PC-9 (cell line): ENCODE measurements at regions not wholly inside any gene's neighbourhood (a gene's known extent, or its start where the extent isn't known, plus 50 kb on each side); places are given as distances from the start of the nearest gene placed in this dataset.

Experiments
- BruUV-seq: library from RNA; stranded (reverse); fragments of 400-500 nt; replicated peaks from 2 replicates; lab custom pipeline; 2021; lab: Mats Ljungman, UMichigan
- CTCF ChIA-PET: fragments of 300-600 bp; sonication (Branson Sonifier 250); formaldehyde crosslinking; loops from one replicate; lab custom pipeline; 2022; ENCODE audit warnings: antibody characterized with exemption; lab: Charles Lee
- POLR2A ChIA-PET: fragments of 300-600 bp; sonication (Branson Sonifier 250); formaldehyde crosslinking; loops from one replicate; lab custom pipeline; 2022; ENCODE audit warnings: antibody characterized with exemption; ENCODE audit not compliant: unreplicated experiment; lab: Charles Lee
- DNase-seq, 2 experiments: peaks; one replicate each; pipeline versions ENCODE4 v3.0.0 to v3.0.0-alpha.2; 2015 to 2022; ENCODE audit warnings: mixed read lengths in 1 of 2
- H2AFZ ChIP-seq: fragments of 200-600 bp; sonication (generic); 2 replicates; pipeline ENCODE4 v1.8.1; 2017; ENCODE audit warnings: antibody characterized with exemption
- H3F3A ChIP-seq: fragments of 200-600 bp; sonication (generic); 2 replicates; pipeline ENCODE4 v1.8.1; 2017; ENCODE audit warnings: antibody characterized with exemption, mild to moderate bottlenecking, low read depth; ENCODE audit not compliant: insufficient read depth
- H3K27ac ChIP-seq: fragments of 200-600 bp; sonication (generic); 2 replicates; pipeline ENCODE4 v1.6.1; 2016; ENCODE audit warnings: mixed run types
- H3K27me3 ChIP-seq: fragments of 200-600 bp; sonication (generic); 2 replicates; pipeline ENCODE4 v1.6.1; 2016; ENCODE audit warnings: low read depth, mixed run types; ENCODE audit not compliant: insufficient read depth
- H3K36me3 ChIP-seq: fragments of 200-600 bp; sonication (generic); 2 replicates; pipeline ENCODE4 v1.6.1; 2016; ENCODE audit warnings: low read depth, mixed run types
- H3K4me1 ChIP-seq: fragments of 200-600 bp; sonication (generic); replicated peaks from 2 replicates; pipeline ENCODE4 v1.6.1; 2016; ENCODE audit warnings: mixed run types; ENCODE audit not compliant: insufficient read depth
- H3K4me2 ChIP-seq: fragments of 200-600 bp; sonication (generic); 2 replicates; pipeline ENCODE4 v1.6.1; 2017; ENCODE audit warnings: mixed run types
- H3K4me3 ChIP-seq: fragments of 200-600 bp; sonication (generic); 2 replicates; pipeline ENCODE4 v1.6.1; 2016; ENCODE audit warnings: mixed run types
- H3K79me2 ChIP-seq: fragments of 200-600 bp; sonication (generic); 2 replicates; pipeline ENCODE4 v1.6.1; 2017; ENCODE audit warnings: low read depth, mixed run types
- H3K9me2 ChIP-seq: fragments of 200-600 bp; sonication (generic); 2 replicates; pipeline ENCODE4 v1.8.1; 2017; ENCODE audit warnings: mild to moderate bottlenecking; ENCODE audit not compliant: insufficient read depth
- H3K9me3 ChIP-seq: fragments of 200-600 bp; sonication (generic); 2 replicates; pipeline ENCODE4 v1.8.1; 2016; ENCODE audit warnings: low read depth; ENCODE audit not compliant: insufficient read depth
- H4K20me1 ChIP-seq: fragments of 200-600 bp; sonication (generic); 2 replicates; pipeline ENCODE4 v1.8.1; 2017; ENCODE audit not compliant: insufficient read depth
- CTCF ChIP-seq: fragments of 200-600 bp; sonication (generic); conservative IDR thresholded peaks from 2 replicates; pipeline ENCODE4 v1.6.1; 2017; ENCODE audit warnings: mixed run types, antibody characterized with exemption, mild to moderate bottlenecking, moderate library complexity
- EZH2 ChIP-seq: fragments of 200-600 bp; sonication (generic); IDR thresholded peaks from 2 replicates; pipeline ENCODE4 v1.8.0; 2017; ENCODE audit warnings: antibody characterized with exemption, low read depth
- intact Hi-C: fragments of 100-400 bp; cut with micrococcal nuclease; formaldehyde crosslinking; loops from one replicate; pipeline ENCODE4 v1.10.0; 2022; ENCODE audit not compliant: unreplicated experiment

- H3K36me3 ChIP-seq, result no peaks in the 10 kb centered on the region
- TF ChIP-seq CTCF (no peak), EZH2 (no peak)
- H3K9me2 ChIP-seq, result no peaks in the 10 kb centered on the region
- no peak overlapping the region for H3K4me2 ChIP-seq
- H3K27ac ChIP-seq, result no peak overlapping the region
- H3K9me3 ChIP-seq, result no peaks in the 10 kb centered on the region
- H3F3A ChIP-seq, result no peaks in the 10 kb centered on the region
- H4K20me1 ChIP-seq, result no peaks in the 10 kb centered on the region
- H3K27me3 ChIP-seq, result no peaks in the 10 kb centered on the region
- no peak overlapping the region for H3K4me3 ChIP-seq
- no peak for DNase-seq
- H3K4me1 ChIP-seq, result no peaks in the 10 kb centered on the region
- ChIA-PET CTCF (no interaction called here), POLR2A (no interaction called here)
- no peak overlapping the region for H2AFZ ChIP-seq
- intact Hi-C loops, result no loop called here
- H3K79me2 ChIP-seq, result no peaks in the 10 kb centered on the region
- no TSS peak for BruUV-seq
Observed at GRCh38 chrX:33735182-33735581, 396.9 kb downstream of the FAM47A start.

GRCh38 chrX:33726281-33727160 lies 405.6 kb downstream of the FAM47A start:
- no peaks in the 10 kb centered on the region for H3K9me2 ChIP-seq
- no peaks in the 10 kb centered on the region for H3K36me3 ChIP-seq
- peak overlapping the region; percentile 85 for H3K4me2 ChIP-seq
- no peaks in the 10 kb centered on the region for H3K27me3 ChIP-seq
- CTCF ChIA-PET, result no interaction called here
- DNase-seq, result peak in 1 of 2 experiments; percentile 4
- BruUV-seq, result no TSS peak
- TF ChIP-seq CTCF, result no peak
- no peak for TF ChIP-seq EZH2
- POLR2A ChIA-PET, result no interaction called here
- no peaks in the 10 kb centered on the region for H3K4me1 ChIP-seq
- no peaks in the 10 kb centered on the region for H3F3A ChIP-seq
- intact Hi-C loops, result no loop called here
- H3K27ac ChIP-seq, result no peak overlapping the region
- no peaks in the 10 kb centered on the region for H4K20me1 ChIP-seq
- H3K79me2 ChIP-seq, result no peaks in the 10 kb centered on the region
- H2AFZ ChIP-seq, result peak overlapping the region; percentile 83; the same call in 1 of the 2 replicates
- peak overlapping the region; percentile 62; the same call in 1 of the 2 replicates for H3K4me3 ChIP-seq
- H3K9me3 ChIP-seq, result no peaks in the 10 kb centered on the region

GRCh38 chrX:33725535-33726210 lies 406.4 kb downstream of the FAM47A start:
- H3K27ac ChIP-seq, result no peak overlapping the region
- H3K9me2 ChIP-seq, result no peaks in the 10 kb centered on the region
- DNase-seq, result peak; percentile 44 to 65
- intact Hi-C loops, result no loop called here
- H3K36me3 ChIP-seq, result no peaks in the 10 kb centered on the region
- BruUV-seq, result no TSS peak
- H3K27me3 ChIP-seq, result no peaks in the 10 kb centered on the region
- H2AFZ ChIP-seq, result peak overlapping the region; percentile 83
- H3K4me3 ChIP-seq, result peak overlapping the region; percentile 62
- ChIA-PET CTCF (no interaction called here), POLR2A (no interaction called here)
- no peaks in the 10 kb centered on the region for H3K4me1 ChIP-seq
- H3K79me2 ChIP-seq, result no peaks in the 10 kb centered on the region
- peak overlapping the region; percentile 85 for H3K4me2 ChIP-seq
- no peaks in the 10 kb centered on the region for H3K9me3 ChIP-seq
- H4K20me1 ChIP-seq, result no peaks in the 10 kb centered on the region
- TF ChIP-seq CTCF (no peak), EZH2 (no peak)
- H3F3A ChIP-seq, result no peaks in the 10 kb centered on the region
